ENCODE measurements at regions not wholly inside any gene's neighbourhood (a gene's known extent, or its start where the extent isn't known, plus 50 kb on each side); places are given as distances from the start of the nearest gene placed in this dataset.
"Not testable (repeated sequence)": the region's sequence is repeated elsewhere in the genome, so short reads cannot be mapped to it uniquely, and the experiment has no call there.

DNA sequence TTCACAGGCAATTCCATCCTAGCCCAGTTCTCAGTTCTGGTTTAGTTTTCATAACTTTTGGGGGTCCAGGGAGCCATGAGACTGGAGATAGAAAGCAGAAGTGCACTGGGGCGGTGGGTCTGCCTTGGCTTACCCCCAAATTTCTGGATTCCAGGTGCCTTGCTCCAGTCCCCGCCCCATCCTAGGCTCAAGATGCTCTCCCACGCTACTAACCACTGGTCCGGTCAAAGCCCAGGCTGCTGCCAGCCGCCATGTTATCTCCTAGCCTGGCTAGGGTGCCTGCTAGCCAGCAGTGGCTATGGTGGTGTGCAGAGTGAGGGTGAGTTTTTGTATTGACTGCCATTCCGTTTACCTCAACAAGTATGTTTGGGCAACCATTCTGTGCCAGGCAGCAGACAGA lies 107.6 kb upstream of the FOXD4L5 start:
- H3K9ac ChIP-seq (ENCODE audit: low read length); H3K4me1 ChIP-seq (ENCODE audit: low read length); H3K4me3 ChIP-seq (ENCODE audit: low read length); H4K20me1 ChIP-seq (ENCODE audit: insufficient read depth, low read length); H3K36me3 ChIP-seq (replicated peaks; ENCODE audit: insufficient read depth, low read length); H3K9me2 ChIP-seq (replicated peaks; ENCODE audit: insufficient read depth, low read length); DNase-seq; H3K27ac ChIP-seq (ENCODE audit: low read length); H3K79me2 ChIP-seq (ENCODE audit: low read length); H2AFZ ChIP-seq (ENCODE audit: low read length); H3F3A ChIP-seq (ENCODE audit: insufficient read depth, low read length); H3K4me2 ChIP-seq (ENCODE audit: low read depth, low read length); H3K27me3 ChIP-seq (replicated peaks; ENCODE audit: insufficient read depth, low read length); H3K9me3 ChIP-seq (replicated peaks; ENCODE audit: insufficient read depth, low read length): not testable (repeated sequence)

GRCh38 chr9:65389710-65390109 lies 104.7 kb upstream of the FOXD4L5 start:
- not testable (repeated sequence) for H4K20me1 ChIP-seq (ENCODE audit: insufficient read depth, low read length); H3K27ac ChIP-seq (ENCODE audit: low read length); H3K4me1 ChIP-seq (ENCODE audit: low read length); H3K4me3 ChIP-seq (ENCODE audit: low read length); H3K27me3 ChIP-seq (replicated peaks; ENCODE audit: insufficient read depth, low read length); H3K36me3 ChIP-seq (replicated peaks; ENCODE audit: insufficient read depth, low read length); H2AFZ ChIP-seq (ENCODE audit: low read length); DNase-seq; H3K9me3 ChIP-seq (replicated peaks; ENCODE audit: insufficient read depth, low read length); H3K9me2 ChIP-seq (replicated peaks; ENCODE audit: insufficient read depth, low read length); H3K4me2 ChIP-seq (ENCODE audit: low read depth, low read length); H3K9ac ChIP-seq (ENCODE audit: low read length); H3K79me2 ChIP-seq (ENCODE audit: low read length); H3F3A ChIP-seq (ENCODE audit: insufficient read depth, low read length)

- DNase-seq: not testable (repeated sequence)
Observed at GRCh38 chr9:65389216-65389615, 104.2 kb upstream of the FOXD4L5 start.

GRCh38 chr9:65386699-65387098 lies 101.7 kb upstream of the FOXD4L5 start:
- H3K27me3 ChIP-seq (replicated peaks; ENCODE audit: insufficient read depth, low read length); H3K79me2 ChIP-seq (ENCODE audit: low read length); H3K9me2 ChIP-seq (replicated peaks; ENCODE audit: insufficient read depth, low read length); H3K4me2 ChIP-seq (ENCODE audit: low read depth, low read length); H4K20me1 ChIP-seq (ENCODE audit: insufficient read depth, low read length); H3K27ac ChIP-seq (ENCODE audit: low read length); H2AFZ ChIP-seq (ENCODE audit: low read length); H3K9me3 ChIP-seq (replicated peaks; ENCODE audit: insufficient read depth, low read length); H3K36me3 ChIP-seq (replicated peaks; ENCODE audit: insufficient read depth, low read length); H3K9ac ChIP-seq (ENCODE audit: low read length); H3K4me1 ChIP-seq (ENCODE audit: low read length); H3F3A ChIP-seq (ENCODE audit: insufficient read depth, low read length): not testable (repeated sequence)
- DNase-seq: peak; percentile 75
- H3K4me3 ChIP-seq (ENCODE audit: low read length): peak overlapping the region; percentile 33; the same call in 1 of the 2 replicates

More at GRCh38 chr9:65389216-65389615, 104.2 kb upstream of the FOXD4L5 start:
- H3K4me3 ChIP-seq (ENCODE audit: low read length); H3K9me3 ChIP-seq (replicated peaks; ENCODE audit: insufficient read depth, low read length); H3F3A ChIP-seq (ENCODE audit: insufficient read depth, low read length); H3K4me2 ChIP-seq (ENCODE audit: low read depth, low read length); H4K20me1 ChIP-seq (ENCODE audit: insufficient read depth, low read length); H3K27me3 ChIP-seq (replicated peaks; ENCODE audit: insufficient read depth, low read length); H3K27ac ChIP-seq (ENCODE audit: low read length); H3K36me3 ChIP-seq (replicated peaks; ENCODE audit: insufficient read depth, low read length); H3K4me1 ChIP-seq (ENCODE audit: low read length); H2AFZ ChIP-seq (ENCODE audit: low read length); H3K79me2 ChIP-seq (ENCODE audit: low read length); H3K9me2 ChIP-seq (replicated peaks; ENCODE audit: insufficient read depth, low read length); H3K9ac ChIP-seq (ENCODE audit: low read length): not testable (repeated sequence)

DNA sequence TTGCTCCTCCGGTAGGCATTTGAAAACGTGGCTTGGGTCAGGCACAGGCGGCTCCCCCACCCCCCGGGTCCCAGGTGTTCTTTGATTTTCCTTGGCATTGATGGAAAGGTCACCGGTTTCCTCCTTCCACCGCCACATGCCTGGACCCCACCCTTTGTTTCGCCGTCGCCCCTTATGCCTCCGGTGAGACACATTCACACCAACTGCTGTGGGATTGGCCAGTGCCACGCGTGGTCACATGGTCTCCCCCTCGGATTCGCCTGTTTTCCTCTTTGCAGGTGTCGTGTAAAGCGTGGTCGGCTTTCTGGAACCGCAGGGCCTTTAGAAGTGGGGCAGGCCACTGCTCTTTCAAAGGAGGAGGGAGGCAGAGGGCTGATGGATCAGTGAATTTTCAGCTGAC lies 101.2 kb upstream of the FOXD4L5 start:
- not testable (repeated sequence) for H3K9me3 ChIP-seq (replicated peaks; ENCODE audit: insufficient read depth, low read length); H3F3A ChIP-seq (ENCODE audit: insufficient read depth, low read length); H3K27ac ChIP-seq (ENCODE audit: low read length); H3K4me3 ChIP-seq (ENCODE audit: low read length); H3K27me3 ChIP-seq (replicated peaks; ENCODE audit: insufficient read depth, low read length); H3K79me2 ChIP-seq (ENCODE audit: low read length); DNase-seq; H3K9me2 ChIP-seq (replicated peaks; ENCODE audit: insufficient read depth, low read length); H3K36me3 ChIP-seq (replicated peaks; ENCODE audit: insufficient read depth, low read length); H3K9ac ChIP-seq (ENCODE audit: low read length); H3K4me1 ChIP-seq (ENCODE audit: low read length); H3K4me2 ChIP-seq (ENCODE audit: low read depth, low read length); H4K20me1 ChIP-seq (ENCODE audit: insufficient read depth, low read length); H2AFZ ChIP-seq (ENCODE audit: low read length)

DNA sequence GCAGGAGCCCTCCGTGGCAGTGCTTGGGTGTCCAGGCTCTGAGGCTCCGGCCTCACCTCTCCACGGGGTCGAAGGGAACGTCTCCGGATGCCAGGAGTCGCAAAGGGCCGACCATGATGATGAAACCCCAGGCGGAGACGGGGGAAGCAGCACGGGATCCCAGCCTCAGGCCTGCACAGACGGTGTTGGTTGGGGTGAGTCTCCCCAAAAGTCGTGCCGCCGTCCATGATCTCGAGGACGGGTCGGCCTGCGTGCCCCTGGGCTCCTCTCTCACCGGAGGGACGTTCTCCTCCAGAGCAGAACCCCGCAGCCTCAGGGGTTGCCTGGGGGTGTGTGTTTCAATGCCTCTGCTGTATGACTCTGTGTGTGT lies 100.6 kb upstream of the FOXD4L5 start:
- not testable (repeated sequence) for H3K4me3 ChIP-seq (ENCODE audit: low read length); H3K27me3 ChIP-seq (replicated peaks; ENCODE audit: insufficient read depth, low read length); H3K27ac ChIP-seq (ENCODE audit: low read length); H3K9ac ChIP-seq (ENCODE audit: low read length); DNase-seq; H4K20me1 ChIP-seq (ENCODE audit: insufficient read depth, low read length); H3F3A ChIP-seq (ENCODE audit: insufficient read depth, low read length); H3K9me2 ChIP-seq (replicated peaks; ENCODE audit: insufficient read depth, low read length); H3K79me2 ChIP-seq (ENCODE audit: low read length); H3K4me2 ChIP-seq (ENCODE audit: low read depth, low read length); H3K4me1 ChIP-seq (ENCODE audit: low read length); H3K9me3 ChIP-seq (replicated peaks; ENCODE audit: insufficient read depth, low read length); H2AFZ ChIP-seq (ENCODE audit: low read length); H3K36me3 ChIP-seq (replicated peaks; ENCODE audit: insufficient read depth, low read length)

- not testable (repeated sequence) for H3K4me1 ChIP-seq (ENCODE audit: low read length); H3K27ac ChIP-seq (ENCODE audit: low read length); H3K4me3 ChIP-seq (ENCODE audit: low read length); H3K9ac ChIP-seq (ENCODE audit: low read length); H3K79me2 ChIP-seq (ENCODE audit: low read length); H3K27me3 ChIP-seq (replicated peaks; ENCODE audit: insufficient read depth, low read length); H4K20me1 ChIP-seq (ENCODE audit: insufficient read depth, low read length); H2AFZ ChIP-seq (ENCODE audit: low read length); H3F3A ChIP-seq (ENCODE audit: insufficient read depth, low read length); H3K36me3 ChIP-seq (replicated peaks; ENCODE audit: insufficient read depth, low read length); H3K9me3 ChIP-seq (replicated peaks; ENCODE audit: insufficient read depth, low read length); DNase-seq; H3K9me2 ChIP-seq (replicated peaks; ENCODE audit: insufficient read depth, low read length); H3K4me2 ChIP-seq (ENCODE audit: low read depth, low read length)
Observed at GRCh38 chr9:65384759-65385654, 100.0 kb upstream of the FOXD4L5 start.

DNA sequence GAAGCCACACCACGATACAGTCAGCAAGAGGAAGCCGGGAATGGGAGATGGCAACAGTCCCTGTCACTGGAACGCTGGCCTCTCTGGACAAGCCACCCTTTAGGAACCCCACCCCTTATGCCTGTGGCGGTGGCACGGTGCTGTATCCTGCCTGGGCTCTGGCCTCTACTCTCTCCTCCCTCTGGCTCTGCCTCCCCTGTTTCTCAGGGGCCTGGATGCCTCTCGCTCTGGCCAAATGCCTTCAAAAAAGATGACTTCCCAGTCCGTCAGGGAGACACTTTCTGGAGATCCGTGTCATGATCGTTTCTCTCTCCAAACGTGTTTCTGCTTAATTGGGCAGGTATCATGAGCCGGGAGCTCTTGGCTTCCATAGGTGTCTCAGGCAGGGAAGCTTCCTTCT lies 99.1 kb upstream of the FOXD4L5 start:
- not testable (repeated sequence) for H4K20me1 ChIP-seq (ENCODE audit: insufficient read depth, low read length); H3K27ac ChIP-seq (ENCODE audit: low read length); H3K27me3 ChIP-seq (replicated peaks; ENCODE audit: insufficient read depth, low read length); H2AFZ ChIP-seq (ENCODE audit: low read length); H3K4me3 ChIP-seq (ENCODE audit: low read length); H3K79me2 ChIP-seq (ENCODE audit: low read length); H3F3A ChIP-seq (ENCODE audit: insufficient read depth, low read length); H3K4me2 ChIP-seq (ENCODE audit: low read depth, low read length); H3K4me1 ChIP-seq (ENCODE audit: low read length); DNase-seq; H3K9me3 ChIP-seq (replicated peaks; ENCODE audit: insufficient read depth, low read length); H3K9ac ChIP-seq (ENCODE audit: low read length); H3K36me3 ChIP-seq (replicated peaks; ENCODE audit: insufficient read depth, low read length); H3K9me2 ChIP-seq (replicated peaks; ENCODE audit: insufficient read depth, low read length)

All from MM.1S (cell line).